ENCODE measurements at regions not wholly inside any gene's neighbourhood (a gene's known extent, or its start where the extent isn't known, plus 50 kb on each side); places are given as distances from the start of the nearest gene placed in this dataset.

GRCh38 chr5:158559066-158559465 is 540.6 kb downstream of the EBF1 start:
- DNase-seq (ENCODE audit: extremely low read depth in 1 of 2, low read depth in 1 of 2) = no peak

- DNase-seq (ENCODE audit: extremely low read depth in 1 of 2, low read depth in 1 of 2) = no peak
These were observed 545.8 kb downstream of the EBF1 start for GRCh38 chr5:158553962-158554336.

GRCh38 chr5:158553195-158553961 is 546.3 kb downstream of the EBF1 start:
- DNase-seq (ENCODE audit: extremely low read depth in 1 of 2, low read depth in 1 of 2) = no peak

- DNase-seq (ENCODE audit: extremely low read depth in 1 of 2, low read depth in 1 of 2) = no peak
These were observed 547.5 kb downstream of the EBF1 start for GRCh38 chr5:158552241-158552640.

GRCh38 chr5:158549311-158549710 is 550.4 kb downstream of the EBF1 start:
- DNase-seq (ENCODE audit: extremely low read depth in 1 of 2, low read depth in 1 of 2) = no peak

GRCh38 chr5:158546748-158547147 is 553.0 kb downstream of the EBF1 start:
- DNase-seq (ENCODE audit: extremely low read depth in 1 of 2, low read depth in 1 of 2) = no peak

DNA sequence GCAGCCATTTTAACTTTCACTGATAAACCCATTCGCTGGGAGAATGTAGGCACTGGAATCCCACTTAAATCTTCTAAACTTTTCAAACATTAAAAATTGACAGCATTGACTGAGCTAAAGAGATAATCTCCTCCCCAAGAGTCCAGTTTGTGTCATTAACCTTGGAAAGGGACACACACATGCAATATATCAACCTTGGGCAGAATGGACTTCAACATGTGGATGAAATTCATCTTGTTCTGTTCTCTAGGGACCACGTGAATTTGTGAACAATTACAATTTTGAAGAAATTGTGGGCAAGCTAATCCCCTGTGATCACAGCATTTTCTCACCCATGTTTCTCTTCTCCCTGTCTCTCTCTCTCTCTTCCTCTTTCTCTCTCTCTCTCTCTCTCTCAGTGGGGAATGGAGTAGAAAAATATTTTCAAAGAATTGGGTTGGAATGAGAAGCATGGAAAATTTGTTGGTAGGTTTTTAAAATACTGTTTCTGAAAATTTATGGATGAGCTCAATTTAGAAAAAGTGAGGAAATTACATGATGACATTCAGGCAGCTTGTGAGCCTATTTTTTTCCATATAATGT is 553.7 kb downstream of the EBF1 start:
- no peak for DNase-seq (ENCODE audit: extremely low read depth in 1 of 2, low read depth in 1 of 2)

GRCh38 chr5:158544388-158545339 is 555.1 kb downstream of the EBF1 start:
- no peak for DNase-seq (ENCODE audit: extremely low read depth in 1 of 2, low read depth in 1 of 2)

- no peak for DNase-seq (ENCODE audit: extremely low read depth in 1 of 2, low read depth in 1 of 2)
These were observed 556.0 kb downstream of the EBF1 start for GRCh38 chr5:158543539-158544387.

GRCh38 chr5:158541536-158542297 is 558.0 kb downstream of the EBF1 start:
- DNase-seq (ENCODE audit: extremely low read depth in 1 of 2, low read depth in 1 of 2) = no peak

DNA sequence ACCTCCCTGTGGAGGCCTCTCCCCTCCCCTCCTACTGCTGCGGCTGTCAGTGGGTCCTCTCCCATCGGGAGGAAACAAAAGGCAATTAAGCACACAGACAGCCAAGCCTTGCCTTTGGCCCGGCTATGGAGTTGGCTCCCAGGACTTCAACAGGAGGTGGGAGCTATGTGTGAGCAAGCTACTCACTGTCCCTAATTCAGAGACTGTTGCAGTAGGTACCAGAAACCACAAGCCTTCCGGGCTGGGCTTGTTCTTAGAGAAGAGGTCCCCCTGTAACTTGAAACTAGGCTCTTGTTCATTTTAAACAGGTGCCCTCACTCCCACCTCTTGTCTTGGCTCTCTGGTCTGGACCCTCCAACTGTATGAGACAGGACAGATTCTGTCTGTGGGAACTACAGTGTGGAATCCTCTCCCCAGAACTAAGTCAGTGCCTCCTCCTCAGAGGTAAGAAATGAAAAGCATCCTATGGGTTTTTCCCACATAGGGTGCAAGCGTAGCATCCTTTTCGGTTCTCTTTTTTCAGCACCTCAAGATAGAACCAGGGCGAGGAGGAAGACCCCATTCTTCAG is 561.1 kb downstream of the EBF1 start:
- DNase-seq (ENCODE audit: extremely low read depth in 1 of 2, low read depth in 1 of 2) = no peak

DNA sequence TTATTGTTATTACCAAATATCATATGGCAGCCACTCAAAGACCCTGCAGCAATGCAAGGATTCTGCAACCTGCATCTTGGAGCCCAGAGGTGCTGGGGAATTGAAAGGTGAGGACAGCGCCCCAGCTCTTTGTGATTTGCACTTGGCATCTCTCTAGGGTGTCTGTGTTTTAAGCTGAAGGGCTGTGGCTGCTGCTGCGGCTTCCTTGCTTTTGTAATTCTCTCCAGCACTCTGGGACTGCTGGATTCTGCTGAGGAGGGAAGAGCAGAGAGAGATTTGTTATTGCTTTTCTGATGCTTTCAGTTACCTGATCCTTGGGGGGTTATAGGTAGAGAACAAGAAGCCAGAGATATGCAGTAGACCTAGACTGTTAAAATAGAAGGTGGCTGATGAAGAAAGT is 562.4 kb downstream of the EBF1 start:
- DNase-seq (ENCODE audit: extremely low read depth in 1 of 2, low read depth in 1 of 2) = no peak

DNA sequence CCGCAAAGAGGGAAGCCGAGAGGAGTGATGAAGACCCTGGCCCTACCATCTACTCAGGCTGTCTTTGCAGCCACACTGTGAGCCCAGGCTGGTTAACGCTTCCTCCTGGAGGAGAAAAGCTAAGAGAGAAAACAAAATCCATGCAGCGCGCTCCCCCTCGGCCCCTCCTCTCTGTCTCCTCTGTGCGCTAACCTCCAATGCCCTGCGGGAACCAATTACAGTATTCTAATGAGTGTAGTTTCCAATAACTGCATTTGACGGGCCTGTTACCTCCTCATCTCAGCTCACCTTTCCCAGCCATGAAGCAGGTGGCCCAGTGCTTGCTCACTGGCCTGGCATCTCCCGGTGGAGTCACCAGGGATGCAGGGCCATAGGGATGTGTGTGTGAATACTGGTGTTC is 565.5 kb downstream of the EBF1 start:
- no peak for DNase-seq (ENCODE audit: extremely low read depth in 1 of 2, low read depth in 1 of 2)

GRCh38 chr5:158532739-158533138 is 567.0 kb downstream of the EBF1 start:
- DNase-seq (ENCODE audit: extremely low read depth in 1 of 2, low read depth in 1 of 2) = no peak

DNA sequence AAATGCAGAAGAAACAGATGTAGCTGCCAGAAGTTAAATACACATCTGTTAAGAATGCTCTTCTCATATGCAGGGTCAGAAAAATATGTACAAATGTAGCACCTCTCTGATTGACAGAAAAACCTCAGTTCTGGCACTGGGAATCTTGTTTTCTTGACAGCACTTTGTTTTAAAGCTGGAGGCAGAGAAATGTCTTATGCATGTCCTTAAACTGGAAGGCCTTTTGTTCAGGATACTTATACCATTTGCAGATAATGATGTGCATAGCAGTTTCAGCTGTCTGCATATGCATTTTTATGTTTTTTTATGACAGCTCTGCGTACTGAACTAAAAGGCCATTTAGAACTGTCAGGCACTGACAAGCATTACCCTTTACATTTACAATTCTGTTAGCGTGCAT is 567.9 kb downstream of the EBF1 start:
- DNase-seq (ENCODE audit: extremely low read depth in 1 of 2, low read depth in 1 of 2) = no peak

DNA sequence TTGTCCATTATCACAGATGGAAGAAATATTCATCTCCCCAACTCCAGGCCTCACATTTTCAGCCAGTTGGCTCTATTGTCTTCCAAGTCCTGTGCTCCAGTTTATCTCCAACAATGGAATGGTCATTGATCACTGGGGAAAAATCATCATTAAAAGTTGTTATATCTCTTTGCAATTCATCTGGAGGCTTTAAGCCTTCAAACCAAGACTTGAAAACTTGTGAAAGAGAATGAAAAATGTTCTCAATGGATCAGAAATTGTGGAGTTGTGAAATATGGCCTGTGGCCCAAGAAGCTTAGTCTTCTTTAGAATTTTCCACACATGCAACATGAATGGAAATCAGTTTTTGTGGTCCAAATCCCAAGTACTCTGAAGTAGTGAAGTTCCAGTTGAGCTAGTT is 569.6 kb downstream of the EBF1 start:
- no peak for DNase-seq (ENCODE audit: extremely low read depth in 1 of 2, low read depth in 1 of 2)

GRCh38 chr5:158529454-158529853 is 570.3 kb downstream of the EBF1 start:
- no peak for DNase-seq (ENCODE audit: extremely low read depth in 1 of 2, low read depth in 1 of 2)

DNA sequence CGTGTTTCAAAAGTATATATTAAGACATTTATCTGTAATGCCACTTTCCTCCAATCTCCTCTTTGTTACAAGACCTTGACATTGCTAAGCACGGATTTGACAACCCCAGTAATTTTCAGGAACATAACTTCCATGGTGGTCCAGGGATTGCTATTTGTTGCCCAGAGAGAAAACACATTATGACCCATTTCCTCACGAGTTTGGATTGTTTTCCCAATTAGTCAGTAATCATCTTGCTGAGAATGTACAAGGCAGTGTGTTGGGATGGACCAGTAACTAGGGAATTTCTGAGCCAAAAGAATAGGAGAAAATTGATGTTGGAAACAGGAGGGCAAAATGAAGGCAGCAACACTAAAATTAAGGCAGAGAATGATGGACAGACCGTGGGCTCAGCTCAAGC is 574.1 kb downstream of the EBF1 start:
- DNase-seq (ENCODE audit: extremely low read depth in 1 of 2, low read depth in 1 of 2) = no peak

DNA sequence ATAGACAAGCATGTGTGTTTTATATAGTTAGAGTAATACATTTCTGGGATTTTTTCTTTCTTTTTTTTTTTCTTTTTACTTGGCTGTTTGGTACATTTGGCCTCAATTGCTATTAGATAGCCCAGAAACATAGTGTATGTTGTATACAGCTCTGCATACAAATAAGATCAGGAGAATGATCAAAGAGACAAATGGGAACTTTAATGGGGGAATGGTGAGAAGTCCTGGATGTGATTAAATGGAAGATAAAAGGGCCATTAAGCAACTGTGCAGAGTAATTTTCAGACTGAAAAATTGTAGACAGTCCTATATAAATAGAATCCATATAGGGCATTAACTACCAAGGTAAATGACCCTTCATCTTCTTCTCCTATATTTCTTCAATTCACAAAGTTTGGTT is 575.6 kb downstream of the EBF1 start:
- no peak for DNase-seq (ENCODE audit: extremely low read depth in 1 of 2, low read depth in 1 of 2)

- DNase-seq (ENCODE audit: extremely low read depth in 1 of 2, low read depth in 1 of 2) = no peak
These were observed 576.9 kb downstream of the EBF1 start for GRCh38 chr5:158522776-158523175.

All from stimulated activated CD8-positive, alpha-beta memory T cell treated with anti-CD3 and anti-CD28 coated beads, Interleukin-7, amount 100 ng/mL, for 48 hours (primary cell).